ENCODE measurements at regions not wholly inside any gene's neighbourhood (a gene's known extent, or its start where the extent isn't known, plus 50 kb on each side); places are given as distances from the start of the nearest gene placed in this dataset.

DNA sequence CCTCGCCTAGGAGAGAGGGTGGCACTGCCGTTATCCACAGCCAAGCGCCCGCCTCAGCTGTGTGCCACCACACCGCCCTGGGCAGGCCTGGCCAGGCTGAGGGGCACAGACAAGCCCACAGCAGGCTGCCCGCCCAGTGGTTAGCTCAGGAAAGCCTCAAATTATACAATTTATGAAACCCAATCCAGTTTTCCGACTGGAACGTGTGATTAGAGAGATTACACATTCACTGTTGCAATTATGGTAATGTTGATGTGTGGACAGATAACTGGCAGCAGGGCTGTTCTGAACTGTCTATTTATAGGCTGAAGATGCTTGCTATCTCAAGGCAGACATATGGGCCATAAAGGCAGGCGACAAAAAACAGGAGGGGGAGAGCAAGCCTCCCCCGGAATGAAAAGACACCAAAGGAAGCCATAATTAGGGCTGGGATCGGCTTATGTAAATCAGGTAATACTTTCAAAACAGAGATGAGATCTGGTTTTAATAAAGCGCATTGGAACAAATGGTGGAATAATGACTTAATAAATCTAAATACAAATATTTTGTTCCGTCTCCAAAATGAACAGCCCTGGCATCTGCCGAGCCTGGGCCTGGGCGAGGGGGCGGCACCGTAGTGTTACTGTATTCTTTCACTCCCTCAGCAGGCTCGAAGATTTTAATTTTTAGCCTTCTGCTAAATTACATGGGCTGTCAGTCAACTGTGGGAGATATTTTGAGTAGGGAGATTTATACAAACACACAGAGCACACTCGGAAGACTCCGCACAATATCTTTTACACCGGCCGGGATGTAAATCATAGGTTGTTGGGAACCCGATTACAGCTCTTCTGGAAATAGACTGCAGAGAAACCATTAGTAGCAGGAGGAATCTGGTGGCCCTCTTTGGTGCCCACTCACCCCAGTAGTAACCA lies 103.1 kb upstream of the TLE3 start:
- no peak overlapping the region for H3T11ph ChIP-seq (ENCODE audit: low read length)
- no peaks in the 10 kb centered on the region for H3K23me2 ChIP-seq (ENCODE audit: insufficient read length, low read depth, low read length, poor library complexity, severe bottlenecking)
- H3K18ac ChIP-seq (ENCODE audit: insufficient read length, low read depth, low read length), result no peak overlapping the region
- no peaks in the 10 kb centered on the region for H3K79me2 ChIP-seq (ENCODE audit: insufficient read depth, low read length)
- DNase-seq, result no peak
- H4K5ac ChIP-seq (ENCODE audit: insufficient read length, low read depth, low read length), result no peak overlapping the region
- no peak overlapping the region for H2BK120ac ChIP-seq (ENCODE audit: low read depth, low read length, poor library complexity, severe bottlenecking)
- H3K14ac ChIP-seq (ENCODE audit: insufficient read depth, low read length), result no peak overlapping the region
- H2AFZ ChIP-seq (ENCODE audit: low read length), result no peak overlapping the region
- H2BK20ac ChIP-seq (ENCODE audit: low read depth, low read length, poor library complexity, severe bottlenecking), result no peak overlapping the region
- no CpG with 5 or more reads among the region's 23 CpGs for WGBS (ENCODE audit: extremely low coverage, insufficient read length, low lambda C conversion rate)
- H3K4me2 ChIP-seq (ENCODE audit: insufficient read depth, insufficient read length, low read length), result no peak overlapping the region
- no peaks in the 10 kb centered on the region for H3K9me3 Mint-ChIP-seq
- peaks cover 50 to 56% of the 10 kb centered on the region in 2 experiments for H3K4me1 Mint-ChIP-seq
- no peak overlapping the region for H2BK15ac ChIP-seq (ENCODE audit: low read depth, low read length)
- no peak overlapping the region for H3K27ac Mint-ChIP-seq
- no peak overlapping the region for H2BK12ac ChIP-seq (ENCODE audit: insufficient read length, low read depth, low read length)
- TF ChIP-seq, protein P1, sequence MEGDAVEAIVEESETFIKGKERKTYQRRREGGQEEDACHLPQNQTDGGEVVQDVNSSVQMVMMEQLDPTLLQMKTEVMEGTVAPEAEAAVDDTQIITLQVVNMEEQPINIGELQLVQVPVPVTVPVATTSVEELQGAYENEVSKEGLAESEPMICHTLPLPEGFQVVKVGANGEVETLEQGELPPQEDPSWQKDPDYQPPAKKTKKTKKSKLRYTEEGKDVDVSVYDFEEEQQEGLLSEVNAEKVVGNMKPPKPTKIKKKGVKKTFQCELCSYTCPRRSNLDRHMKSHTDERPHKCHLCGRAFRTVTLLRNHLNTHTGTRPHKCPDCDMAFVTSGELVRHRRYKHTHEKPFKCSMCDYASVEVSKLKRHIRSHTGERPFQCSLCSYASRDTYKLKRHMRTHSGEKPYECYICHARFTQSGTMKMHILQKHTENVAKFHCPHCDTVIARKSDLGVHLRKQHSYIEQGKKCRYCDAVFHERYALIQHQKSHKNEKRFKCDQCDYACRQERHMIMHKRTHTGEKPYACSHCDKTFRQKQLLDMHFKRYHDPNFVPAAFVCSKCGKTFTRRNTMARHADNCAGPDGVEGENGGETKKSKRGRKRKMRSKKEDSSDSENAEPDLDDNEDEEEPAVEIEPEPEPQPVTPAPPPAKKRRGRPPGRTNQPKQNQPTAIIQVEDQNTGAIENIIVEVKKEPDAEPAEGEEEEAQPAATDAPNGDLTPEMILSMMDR (conservative IDR thresholded peaks at IDR 0.05), result no peak
- no peaks in the 10 kb centered on the region for H3K9me3 ChIP-seq (ENCODE audit: control insufficient read depth, low read depth, low read length)
- H3K27ac ChIP-seq (ENCODE audit: insufficient read length, low read depth, low read length), result no peak overlapping the region
- no peak overlapping the region for H3K56ac ChIP-seq (ENCODE audit: insufficient read length, low read depth, low read length)
- no peaks in the 10 kb centered on the region for H3K79me1 ChIP-seq (ENCODE audit: insufficient read depth, low read depth, low read length, poor library complexity, severe bottlenecking)
- H2AK5ac ChIP-seq (ENCODE audit: insufficient read length, low read length), result no peak overlapping the region
- H3K4me1 ChIP-seq (ENCODE audit: insufficient read depth, low read length), result peaks cover 2% of the 10 kb centered on the region; the same call in 1 of the 2 replicates
- H3K27me3 Mint-ChIP-seq (ENCODE audit: low read depth), result peaks cover 18% of the 10 kb centered on the region
- H4K8ac ChIP-seq (replicated peaks; ENCODE audit: insufficient read length, low read depth, low read length), result no peak overlapping the region
- H2BK5ac ChIP-seq (ENCODE audit: insufficient read length, low read length), result no peak overlapping the region
- H3K36me3 Mint-ChIP-seq (ENCODE audit: insufficient read depth in 1 of 3, low read depth in 3 of 3), result no peaks in the 10 kb centered on the region; a peak in 1 of 7 replicates
- H3K23ac ChIP-seq (ENCODE audit: insufficient read length, low read depth, low read length), result no peak overlapping the region
- no peak overlapping the region for H3K9ac ChIP-seq (ENCODE audit: extremely low read depth, insufficient read length, low read length)
- H3K27me3 ChIP-seq (ENCODE audit: insufficient read depth, low read length), result no peaks in the 10 kb centered on the region
- H4K20me1 ChIP-seq (ENCODE audit: control insufficient read depth, insufficient read depth, insufficient read length), result no peaks in the 10 kb centered on the region
- no peak overlapping the region for H3K4me3 Mint-ChIP-seq
- no peak overlapping the region for H3K4ac ChIP-seq (ENCODE audit: low read depth, low read length)
- no peak overlapping the region for H4K91ac ChIP-seq (ENCODE audit: insufficient read length, low read depth, low read length)
